ENCODE measurements at regions not wholly inside any gene's neighbourhood (a gene's known extent, or its start where the extent isn't known, plus 50 kb on each side); places are given as distances from the start of the nearest gene placed in this dataset.

- no peaks in the 10 kb centered on the region for H3K9me1 ChIP-seq (replicated peaks; ENCODE audit: control insufficient read depth, extremely low read depth, insufficient read depth, low read length)
- CTCF ChIA-PET: no interaction called here
These were observed 288.0 kb upstream of the SMARCA2 start for GRCh38 chr9:1726993-1727759.

More at GRCh38 chr9:1726993-1727759, 288.0 kb upstream of the SMARCA2 start:
- Histone ChIP-seq H2AFZ (ENCODE audit: low read depth, low read length) (no peak overlapping the region), H3K27ac (ENCODE audit: insufficient read depth, low read depth, low read length) (no peak overlapping the region), H3K79me2 (ENCODE audit: control insufficient read depth, insufficient read depth, low read length) (no peaks in the 10 kb centered on the region), H4K20me1 (replicated peaks; ENCODE audit: control insufficient read depth, extremely low read depth, insufficient read depth, low read length) (no peaks in the 10 kb centered on the region), H3K36me3 (ENCODE audit: control insufficient read depth in 2 of 2, extremely low read depth in 1 of 2, insufficient read depth in 2 of 2, low read length in 2 of 2) (no peaks in the 10 kb centered on the region), H3K9me3 (replicated peaks; ENCODE audit: control insufficient read depth, insufficient read depth, low read length) (peaks cover 2% of the 10 kb centered on the region), H3K4me3 (replicated peaks in 1 of 3; ENCODE audit: insufficient read depth in 1 of 3, low read depth in 1 of 3, low read length in 3 of 3) (no peak overlapping the region), H3K9ac (replicated peaks; ENCODE audit: extremely low read depth, insufficient read depth, low read length) (no peak overlapping the region), H3K4me1 (ENCODE audit: control insufficient read depth, extremely low read depth, insufficient read depth, low read length) (no peaks in the 10 kb centered on the region), H3K4me2 (ENCODE audit: insufficient read depth, low read length) (no peak overlapping the region), H3K27me3 (ENCODE audit: control insufficient read depth in 2 of 2, insufficient read depth in 2 of 2, low read length in 2 of 2) (no peaks in the 10 kb centered on the region)
- DNase-seq (ENCODE audit: low read depth, low spot score) (no peak), FAIRE-seq (no peak)
- intact Hi-C loops (cut with micrococcal nuclease): no loop called here
- no TSS peak for BruUV-seq (replicated peaks)
- TF ChIP-seq MYC (IDR thresholded peaks at IDR 0.05; ENCODE audit: low read depth, low read length): no peak
- no peak for TF ChIP-seq POLR2AphosphoS5 (IDR thresholded peaks at IDR 0.05; ENCODE audit: insufficient read depth, low read depth, low read length)
- no peak for TF ChIP-seq MAX (IDR thresholded peaks at IDR 0.05; ENCODE audit: insufficient read depth, insufficient read length)
- TF ChIP-seq CTCF (IDR thresholded peaks at IDR 0.05; ENCODE audit: extremely low read depth in 1 of 2, insufficient read depth in 1 of 2, low read depth in 1 of 2, low read length in 2 of 2): no peak
- no peak for TF ChIP-seq POLR2A (IDR thresholded peaks at IDR 0.05; ENCODE audit: low read depth, low read length)
- TF ChIP-seq EZH2 (IDR thresholded peaks at IDR 0.05; ENCODE audit: borderline replicate concordance, low read depth, low read length, severe bottlenecking): no peak
- no peak for TF ChIP-seq FOS (IDR thresholded peaks at IDR 0.05; ENCODE audit: borderline replicate concordance, insufficient read depth, low read length)
- no peak for TF ChIP-seq GATA2 (IDR thresholded peaks at IDR 0.05; ENCODE audit: insufficient read depth, insufficient read length, low read depth, low read length)
- no peak for TF ChIP-seq JUN (IDR thresholded peaks at IDR 0.05; ENCODE audit: borderline replicate concordance, insufficient read depth, insufficient read length, low read depth)
- POLR2A ChIA-PET: no interaction called here
- dilution Hi-C loops (cut with MboI; ENCODE audit: extremely low pct_ligation_motif_present, low sequenced_read_pairs): no loop called here

All from endothelial cell of umbilical vein (primary cell).